Left renal pelvis (tissue), 4 donors: ENCODE measurements at regions not wholly inside any gene's neighbourhood (a gene's known extent, or its start where the extent isn't known, plus 50 kb on each side); places are given as distances from the start of the nearest gene placed in this dataset.
"Not testable (repeated sequence)": the region's sequence is repeated elsewhere in the genome, so short reads cannot be mapped to it uniquely, and the experiment has no call there.

ENCODE experiments used
- DNase-seq, 4 donors: peaks; one replicate each; pipeline ENCODE4 v3.0.0-alpha.2; 2013; ENCODE audit warnings: low read depth in 4 of 4, low spot score in 3 of 4

DNA sequence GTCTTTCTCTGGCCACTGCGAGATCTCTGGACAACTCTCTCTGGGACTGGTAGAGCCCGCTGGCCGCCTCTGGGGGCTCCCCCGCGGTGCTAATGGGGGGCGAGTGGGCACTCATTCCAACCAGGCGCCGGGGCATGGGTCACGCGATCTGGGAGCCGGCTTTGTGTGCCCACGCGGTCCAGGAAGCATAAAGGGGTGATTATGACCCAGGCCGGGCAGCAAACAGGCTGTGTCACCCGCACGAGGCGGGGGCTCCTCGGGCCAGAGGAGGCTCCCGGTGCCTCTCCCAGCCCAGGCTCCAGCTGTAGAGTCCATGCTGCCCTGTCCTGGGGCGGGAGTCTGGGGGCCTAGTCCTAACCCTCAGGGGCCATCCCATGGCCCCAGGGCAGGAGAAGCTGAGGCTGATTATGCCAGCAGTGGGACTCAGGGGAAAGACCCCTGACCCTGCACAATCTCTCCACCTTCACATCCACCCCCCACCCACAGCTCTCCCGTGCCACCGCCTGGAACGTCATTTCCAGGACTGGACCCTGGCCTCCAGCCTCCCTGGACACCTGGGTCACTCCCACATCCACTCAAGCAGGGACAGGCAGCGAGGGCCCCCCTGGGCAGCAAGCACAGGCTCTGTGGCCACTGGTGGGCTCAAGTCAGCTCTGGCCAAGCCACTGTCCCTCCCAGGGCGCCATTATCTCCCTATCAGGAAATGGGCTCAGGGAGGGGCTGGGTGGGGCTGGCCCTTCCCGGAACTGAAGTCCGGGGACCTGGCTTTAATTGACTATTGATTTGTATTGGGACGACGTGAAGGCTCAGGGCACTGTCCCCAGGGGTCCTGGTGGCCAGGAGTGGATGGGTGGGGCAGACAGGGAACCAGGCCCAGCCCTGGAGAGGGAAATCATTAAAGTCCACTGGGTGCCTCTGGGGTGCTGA, 50.0 kb downstream of the PTPRS start:
- no peak for DNase-seq

DNA sequence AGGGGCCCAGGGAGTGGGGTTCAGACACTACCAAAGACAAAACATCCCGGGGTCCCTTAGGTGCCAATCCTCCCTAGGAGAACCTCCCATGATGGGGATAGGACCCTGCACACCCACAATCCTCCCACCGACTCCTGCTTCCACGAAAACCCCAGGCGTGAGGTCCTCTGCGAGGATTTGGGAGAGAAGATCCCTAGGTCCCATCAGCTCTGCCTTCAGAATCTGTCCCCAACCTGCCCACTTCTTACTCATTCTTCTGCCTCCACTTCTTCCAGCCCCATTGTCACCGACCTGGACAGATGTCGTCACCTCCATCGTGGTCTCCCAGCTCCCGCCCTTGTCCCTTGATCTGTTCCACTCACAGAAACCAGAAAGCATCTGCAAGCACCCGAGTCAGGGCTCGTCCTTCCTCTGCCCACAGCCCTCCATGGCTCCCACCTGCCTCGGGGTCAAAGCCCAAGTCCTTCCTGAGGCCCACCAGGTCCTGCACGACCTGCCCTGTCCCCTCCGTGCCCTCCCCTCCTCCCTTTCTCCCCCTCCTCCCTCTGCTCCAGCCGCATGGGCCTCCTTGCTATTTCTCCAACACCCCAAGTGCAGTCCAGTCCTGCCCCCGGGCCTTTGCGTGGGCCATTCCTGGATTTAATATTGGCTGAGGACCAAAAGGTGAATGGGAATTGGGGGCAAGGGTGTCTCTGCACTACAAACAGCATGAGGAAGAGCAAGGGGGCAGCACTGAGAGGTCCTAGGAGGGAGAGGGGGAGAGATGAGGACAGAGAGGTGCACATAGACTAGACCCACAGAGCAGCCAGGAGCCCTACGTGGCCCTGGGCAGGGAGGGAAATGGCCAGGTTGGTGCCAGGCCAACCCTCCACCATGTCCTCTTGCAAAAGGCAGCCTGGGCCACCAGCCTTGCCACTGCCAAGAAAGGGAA, 51.3 kb downstream of the PTPRS start:
- DNase-seq = no peak

DNA sequence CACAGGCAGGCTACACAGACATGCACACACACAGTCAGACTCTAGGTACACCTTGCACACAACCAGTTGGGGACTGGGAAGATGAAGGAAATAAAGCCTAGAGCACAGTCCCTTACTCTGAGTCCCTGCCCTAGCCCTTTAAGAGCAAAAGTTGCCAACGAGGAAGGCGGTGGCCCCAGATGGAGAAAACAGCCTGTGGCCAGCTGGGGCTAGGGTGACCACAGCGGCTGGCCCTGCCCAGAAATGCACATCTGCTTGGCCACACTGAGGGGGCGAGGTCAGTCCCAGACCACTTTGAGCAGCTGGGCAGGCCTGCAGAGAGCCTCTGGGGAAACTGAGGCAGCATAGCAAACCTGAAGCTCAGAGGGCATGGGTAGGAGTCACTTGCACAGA, 52.3 kb downstream of the PTPRS start:
- DNase-seq = no peak

DNA sequence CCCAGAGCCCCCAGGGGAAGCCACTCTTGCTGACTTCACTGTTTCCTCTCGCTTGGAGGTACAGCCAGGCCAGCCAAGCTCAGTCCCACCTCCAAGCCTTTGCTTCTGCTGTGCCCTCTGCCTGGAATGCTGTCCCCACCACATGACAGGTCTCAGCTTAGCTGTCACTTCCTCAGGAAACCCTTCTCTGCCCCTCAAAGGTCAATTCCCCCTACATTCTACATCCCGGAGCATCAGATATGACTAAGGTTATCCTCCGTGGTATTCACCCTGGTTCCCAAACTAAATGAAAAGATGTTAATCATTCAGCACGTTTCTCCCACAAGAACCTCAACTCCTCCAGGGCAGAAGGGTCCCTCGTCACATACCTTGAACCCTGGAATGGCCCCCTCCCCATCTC, 53.5 kb downstream of the PTPRS start:
- no peak for DNase-seq

DNA sequence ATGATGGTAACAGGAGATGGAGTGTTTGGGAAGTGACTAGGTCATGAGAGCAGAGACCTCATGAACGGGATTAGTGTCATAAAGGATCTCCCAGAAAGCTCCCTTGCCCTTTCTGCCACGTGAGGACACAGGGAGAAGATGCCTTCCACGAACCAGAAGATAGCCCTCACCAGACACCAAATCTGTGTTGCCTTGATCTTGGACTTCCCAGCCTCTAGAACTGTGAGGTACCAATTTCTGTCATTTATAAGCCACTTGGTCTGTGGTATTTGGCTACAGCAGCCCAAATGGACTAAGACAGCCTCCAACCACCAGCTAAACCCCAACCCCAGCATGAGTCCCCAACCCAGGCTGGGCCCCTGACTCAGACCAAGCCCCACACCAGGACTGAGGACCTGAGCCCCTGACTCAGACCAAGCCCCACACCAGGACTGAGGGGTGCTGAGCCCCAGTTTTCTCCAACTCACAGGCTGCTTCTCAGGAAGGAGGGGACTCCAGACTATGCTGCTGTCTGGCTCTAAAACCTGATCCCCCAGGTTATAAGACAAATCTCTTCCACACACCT, 54.1 kb downstream of the PTPRS start:
- no peak for DNase-seq

DNA sequence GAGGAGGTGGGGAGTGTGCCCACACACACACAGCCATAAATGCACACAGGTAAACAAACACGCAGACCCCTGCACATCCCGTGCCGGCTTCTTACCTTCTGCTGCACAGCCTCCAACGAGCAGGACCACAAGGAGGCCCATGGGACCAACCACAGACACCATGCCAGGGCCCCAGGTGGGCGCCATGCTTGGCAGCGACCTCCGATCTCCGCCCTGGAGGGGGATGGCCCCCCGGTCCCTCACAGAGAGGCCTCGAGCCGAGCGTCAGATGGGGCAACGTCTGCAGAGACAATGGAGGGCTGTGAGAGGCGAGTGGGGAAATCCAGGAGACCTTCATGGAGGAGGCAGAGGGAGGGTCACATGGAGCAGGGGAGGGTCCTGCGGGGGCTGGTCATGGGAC, 54.7 kb downstream of the PTPRS start:
- DNase-seq = no peak

DNA sequence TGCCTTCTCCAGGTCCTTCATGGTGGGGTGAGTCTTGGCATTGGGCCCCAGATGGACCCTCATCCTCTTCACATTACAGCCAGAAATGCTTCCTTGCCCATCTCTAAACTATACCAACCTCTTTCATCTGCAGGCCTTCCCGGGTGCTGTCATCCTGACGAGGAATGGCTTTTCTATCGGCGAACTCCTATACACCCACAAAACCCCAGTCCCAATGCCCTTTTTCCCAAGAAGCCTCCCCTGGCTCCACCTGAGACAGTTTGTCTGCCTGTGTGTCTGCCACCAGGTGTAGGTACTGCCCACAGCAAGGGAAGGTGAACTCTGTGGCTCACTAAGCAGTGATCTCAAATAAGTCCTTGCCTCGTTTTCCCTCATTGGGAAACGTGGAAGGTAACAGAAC, 55.3 kb downstream of the PTPRS start:
- DNase-seq = no peak

DNA sequence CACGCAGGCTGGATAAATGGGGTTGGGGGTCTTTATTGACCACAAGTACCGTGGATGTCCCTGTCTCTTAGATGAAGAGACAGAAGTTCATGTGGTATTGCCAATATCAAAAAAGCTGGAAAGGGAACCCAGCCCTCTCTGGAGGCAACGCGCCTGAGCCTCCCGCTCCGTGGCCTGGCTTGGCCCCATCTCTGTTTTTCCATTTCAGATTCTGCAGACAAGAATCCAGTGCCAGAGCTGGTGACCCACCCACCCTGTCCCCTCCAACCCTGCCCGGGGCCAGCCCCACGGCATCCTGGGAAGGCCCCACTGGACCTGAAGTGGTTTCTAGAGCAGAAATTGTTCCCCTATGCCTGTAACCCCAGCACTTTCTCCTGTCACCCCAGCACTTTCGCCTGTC, 57.7 kb downstream of the PTPRS start:
- no peak for DNase-seq

DNA sequence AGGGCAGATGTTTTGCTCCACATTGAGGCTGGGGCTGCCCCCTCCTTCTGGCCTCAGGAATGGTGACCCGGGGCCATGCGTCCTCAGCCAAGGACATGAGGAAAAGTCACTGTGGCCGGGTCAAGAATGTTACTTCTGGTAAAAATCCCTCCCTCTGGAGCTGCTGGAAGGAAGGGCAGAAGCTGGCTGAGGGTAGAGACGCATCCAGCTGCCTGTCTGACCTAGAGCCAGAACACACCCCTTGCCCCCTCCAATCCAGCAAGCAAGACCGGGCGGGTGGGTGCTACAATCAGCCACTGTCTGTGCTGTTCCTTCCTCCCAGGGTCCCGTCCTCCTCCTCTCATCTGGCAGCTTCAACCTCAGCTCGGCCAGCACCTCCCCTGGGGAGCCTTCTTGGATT, 59.0 kb downstream of the PTPRS start:
- DNase-seq = no peak

DNA sequence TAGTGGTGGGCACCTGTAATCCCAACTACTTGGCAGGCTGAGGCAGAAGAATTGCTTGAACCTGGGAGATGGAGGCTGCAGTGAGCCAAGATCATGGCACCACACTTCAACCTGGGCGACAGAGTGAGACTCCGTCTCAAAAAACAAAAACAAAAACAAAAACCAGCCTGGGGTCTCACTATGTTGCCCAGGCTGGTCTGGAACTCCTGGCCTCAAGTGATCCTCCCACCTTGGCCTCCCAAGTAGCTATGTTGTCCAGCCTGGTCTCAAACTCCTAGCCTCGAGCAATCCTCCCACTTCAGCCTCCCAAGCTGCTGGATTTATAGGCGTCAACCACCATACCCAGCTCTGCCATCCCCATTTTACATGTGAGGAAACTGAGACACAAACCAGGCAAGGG, 64.9 kb downstream of the PTPRS start:
- DNase-seq = not testable (repeated sequence)

DNA sequence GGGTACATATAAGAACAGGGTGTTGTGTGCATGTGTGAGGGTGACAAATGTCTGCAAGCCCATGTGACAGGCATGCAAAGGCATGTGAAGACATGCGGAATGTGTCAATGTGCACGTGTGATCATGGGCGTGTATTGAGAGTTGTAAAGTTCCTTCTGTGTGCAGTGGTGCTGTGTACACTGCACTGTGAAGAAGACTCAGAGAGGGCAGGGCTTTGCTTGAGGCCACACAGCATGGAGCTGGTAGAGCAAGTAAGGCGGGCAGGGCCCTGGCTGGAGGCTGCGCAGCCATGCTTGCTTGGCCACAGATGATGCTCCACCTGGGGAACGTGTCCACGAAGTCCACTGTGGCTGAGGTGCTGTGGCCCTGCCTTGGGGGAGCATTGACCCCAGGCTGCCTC, 66.8 kb downstream of the PTPRS start:
- DNase-seq = no peak

DNA sequence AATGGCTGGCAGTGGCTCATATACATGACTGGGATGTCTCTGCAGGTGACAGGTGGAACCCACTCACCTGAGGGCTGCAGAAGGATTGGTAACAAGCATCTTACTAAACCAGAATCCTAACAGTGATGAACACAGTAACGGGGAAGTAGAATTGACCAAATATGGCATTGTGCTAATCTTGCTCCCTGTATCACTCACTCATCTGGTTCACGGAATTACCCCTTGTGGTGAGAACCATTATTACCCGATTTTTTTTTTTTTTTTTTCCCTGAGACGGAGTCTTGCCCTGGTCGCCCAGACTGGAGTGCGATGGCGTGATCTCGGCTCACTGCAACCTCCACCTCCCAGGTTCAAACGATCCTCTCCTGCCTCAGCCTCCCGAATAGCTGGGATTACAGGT, 69.5 kb downstream of the PTPRS start:
- DNase-seq = no peak

DNA sequence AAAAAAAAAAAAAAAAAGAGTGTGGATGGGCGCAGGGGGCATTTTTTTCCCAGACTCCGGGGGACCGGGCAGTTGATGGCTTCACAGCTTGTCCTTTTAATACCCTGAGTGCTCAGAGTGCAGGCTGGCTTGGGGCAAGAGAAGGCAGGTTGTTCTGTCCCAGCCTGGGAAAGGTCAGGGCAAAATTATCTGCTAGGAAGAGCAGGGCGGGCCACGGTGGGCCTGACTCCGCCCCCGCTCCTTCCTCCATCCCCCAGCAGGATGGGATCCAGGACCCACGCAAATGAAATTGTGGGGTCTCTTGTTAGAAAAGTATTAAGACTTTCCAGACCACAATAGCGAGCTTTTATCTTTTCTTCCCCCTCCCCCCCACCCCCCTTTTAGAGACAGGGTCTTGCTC, 70.7 kb downstream of the PTPRS start:
- DNase-seq = no peak

DNA sequence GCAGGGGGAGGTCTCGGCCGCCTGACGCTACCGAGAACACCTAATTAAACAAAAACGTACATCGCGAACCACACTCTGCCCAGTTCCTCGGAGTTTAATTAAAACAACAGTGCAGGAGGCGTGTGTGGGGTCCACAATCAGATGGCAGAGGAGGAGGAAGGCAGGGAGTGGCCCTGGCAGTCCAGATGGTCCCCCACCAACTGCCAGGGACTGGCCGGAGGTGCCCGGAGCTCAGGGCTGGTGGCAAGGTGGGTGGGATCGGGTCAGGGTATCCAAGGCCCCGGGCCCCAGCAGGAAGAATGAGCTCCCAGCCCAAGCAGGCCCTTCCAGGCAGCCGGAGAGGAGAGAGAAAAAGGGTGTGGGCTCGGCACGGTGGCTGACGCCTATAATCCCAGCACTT, 71.3 kb downstream of the PTPRS start:
- no peak for DNase-seq

DNA sequence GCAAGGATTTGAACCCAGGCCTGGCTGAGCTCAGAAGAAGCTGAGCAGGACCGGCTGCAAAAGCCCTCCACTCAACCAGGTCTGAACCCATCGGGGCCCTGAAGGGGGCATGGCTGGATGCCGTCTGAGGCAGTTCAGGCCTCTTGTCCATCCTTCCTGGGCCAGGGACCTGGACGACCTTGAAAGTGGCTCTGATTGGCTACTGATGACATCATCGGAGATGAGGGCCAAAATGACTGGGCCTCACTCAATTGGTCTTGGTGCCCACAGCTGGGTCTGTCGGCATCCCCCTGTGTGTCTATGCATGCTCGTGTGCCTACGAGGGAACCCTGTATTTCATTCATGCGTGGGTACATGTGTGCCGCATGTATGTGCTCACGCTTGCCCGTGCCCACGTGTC, 71.8 kb downstream of the PTPRS start:
- DNase-seq = no peak

DNA sequence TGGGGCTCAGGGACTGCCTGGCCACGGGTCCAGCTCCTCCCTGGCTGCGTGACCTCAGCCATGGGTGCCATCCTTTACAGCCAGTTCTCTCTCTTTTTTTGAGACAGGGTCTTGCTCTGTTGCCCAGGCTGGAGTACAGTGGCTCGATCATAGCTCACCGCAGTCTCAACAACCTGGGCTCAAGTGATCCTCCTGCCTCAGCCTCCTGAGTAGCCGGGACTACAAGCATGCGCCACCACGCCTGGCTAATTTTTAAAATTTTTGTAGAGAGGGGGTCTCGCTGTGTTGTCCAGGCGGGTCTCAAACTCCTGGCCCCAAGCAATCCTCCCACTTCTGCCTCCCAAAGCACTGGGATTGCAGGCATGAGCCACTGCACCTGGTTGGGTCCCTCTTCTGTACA, 75.4 kb downstream of the PTPRS start:
- no peak for DNase-seq

DNA sequence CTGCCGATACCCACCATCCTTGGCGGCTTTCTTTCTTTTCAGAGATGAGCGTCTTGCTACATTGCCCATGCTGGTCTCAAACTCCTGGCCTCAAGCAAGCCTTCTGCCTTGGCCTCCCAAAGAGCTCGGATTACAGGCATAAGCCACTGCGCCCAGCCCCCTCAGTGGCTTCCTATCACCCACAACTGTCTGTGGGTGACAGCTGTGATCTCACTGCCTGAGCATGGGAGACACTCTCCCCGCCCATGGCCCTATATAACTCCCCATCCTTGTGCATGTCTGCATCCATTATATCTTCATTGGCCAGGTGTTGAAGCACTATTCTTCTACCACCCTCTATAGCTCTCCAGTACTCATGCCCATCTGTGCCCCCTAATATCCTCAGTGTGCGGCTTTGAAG, 76.2 kb downstream of the PTPRS start:
- no peak for DNase-seq

DNA sequence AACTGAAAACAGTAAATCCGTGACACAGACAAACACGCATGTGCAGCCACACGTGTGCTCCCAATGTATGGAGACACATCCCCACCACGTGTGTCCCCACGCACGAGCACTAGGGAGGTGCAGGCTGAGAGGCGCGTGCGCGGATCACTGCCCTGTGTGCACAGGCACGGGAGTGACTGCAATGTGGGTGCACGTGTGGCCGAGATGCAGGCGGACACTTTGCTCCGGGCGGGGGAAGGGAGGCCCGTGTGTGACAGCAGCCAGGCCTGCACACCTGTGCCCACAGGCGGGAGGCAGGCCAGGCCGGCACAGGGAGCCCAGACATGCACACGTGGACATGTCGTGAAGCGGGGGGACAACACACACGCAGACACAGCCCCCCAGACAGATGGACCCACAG, 77.0 kb downstream of the PTPRS start:
- DNase-seq = no peak

DNA sequence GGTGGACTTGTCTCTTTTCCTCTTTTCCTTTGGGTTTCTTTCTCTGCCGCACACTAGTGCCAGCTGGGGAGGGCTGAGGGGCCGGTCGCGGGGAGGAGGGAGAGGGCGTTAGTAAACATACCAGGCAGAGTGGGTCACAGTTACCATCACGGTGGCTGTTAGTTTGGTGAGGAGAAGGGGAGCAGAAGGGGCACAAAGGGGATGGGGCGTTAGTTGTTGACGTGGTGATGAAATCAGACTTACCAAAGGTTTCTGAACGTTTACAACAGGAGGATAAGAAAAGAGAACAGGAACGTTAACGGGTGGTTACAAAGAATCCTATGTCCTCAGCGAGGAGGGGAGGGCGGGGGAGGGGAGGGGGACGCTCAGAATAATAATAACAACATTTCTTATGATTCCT, 77.9 kb downstream of the PTPRS start:
- DNase-seq = no peak

DNA sequence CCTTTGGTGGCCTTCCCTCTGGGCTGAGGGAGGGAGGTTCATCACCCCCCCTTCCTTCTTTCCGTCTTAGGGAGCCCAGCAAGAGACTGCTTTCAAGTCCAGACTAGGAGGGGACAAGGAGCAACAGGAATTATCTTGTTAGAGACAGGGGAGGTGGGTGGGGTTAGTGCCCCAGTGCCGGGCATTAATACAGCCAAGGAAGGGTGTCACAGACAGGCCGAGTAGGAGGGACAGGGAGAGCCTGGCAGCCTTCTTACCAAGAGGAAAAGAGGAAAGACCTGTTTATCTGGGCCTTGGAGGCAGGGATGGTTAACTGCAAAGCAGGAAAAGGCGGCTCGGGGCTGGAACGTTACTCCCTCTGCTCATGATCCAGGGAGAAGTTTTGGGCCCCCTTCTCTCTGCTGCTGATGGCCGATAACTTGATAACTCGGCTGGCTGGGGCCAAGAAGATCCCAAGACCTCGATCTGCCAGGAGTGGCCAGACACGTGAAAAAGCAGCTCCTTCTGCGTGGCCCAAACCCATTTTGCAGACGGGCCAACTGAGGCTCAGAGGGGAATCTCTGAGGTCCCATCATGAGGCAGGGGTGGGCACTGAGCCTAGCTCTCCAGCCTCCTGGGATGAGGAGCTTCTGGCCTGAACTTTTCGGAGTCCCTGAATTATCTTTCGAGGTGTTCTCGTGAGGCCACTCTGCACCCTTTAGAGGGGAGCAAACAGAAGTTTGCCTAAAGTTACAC, 79.3 kb downstream of the PTPRS start:
- DNase-seq = no peak
